NCI-H748 (cell line): ENCODE measurements at regions not wholly inside any gene's neighbourhood (a gene's known extent, or its start where the extent isn't known, plus 50 kb on each side); places are given as distances from the start of the nearest gene placed in this dataset.
"Not testable (repeated sequence)": the region's sequence is repeated elsewhere in the genome, so short reads cannot be mapped to it uniquely, and the experiment has no call there.

Experiments
- DNase-seq: peaks from one replicate; lab custom pipeline; 2025; ENCODE audit not compliant: unreplicated experiment; lab: John Stamatoyannopoulos, UW

GRCh38 chr1:232859216-232859615 lies 54.0 kb downstream of the MAP10 start:
- DNase-seq: no peak

- no peak for DNase-seq
Observed at GRCh38 chr1:232861107-232861506, 55.9 kb downstream of the MAP10 start.

GRCh38 chr1:232863544-232864275 lies 58.5 kb downstream of the MAP10 start:
- no peak for DNase-seq

GRCh38 chr1:232865102-232865931 lies 60.1 kb downstream of the MAP10 start:
- no peak for DNase-seq

GRCh38 chr1:232868793-232869491 lies 63.7 kb downstream of the MAP10 start:
- DNase-seq: peak; percentile 28

- DNase-seq: not testable (repeated sequence)
Observed at GRCh38 chr1:232871291-232871969, 66.2 kb downstream of the MAP10 start.

- no peak for DNase-seq
Observed at GRCh38 chr1:232872284-232872683, 67.1 kb downstream of the MAP10 start.

- DNase-seq: no peak
Observed at GRCh38 chr1:232872738-232873137, 67.5 kb downstream of the MAP10 start.

- DNase-seq: no peak
Observed at GRCh38 chr1:232873412-232873811, 68.2 kb downstream of the MAP10 start.

GRCh38 chr1:232873931-232874330 lies 68.7 kb downstream of the MAP10 start:
- no peak for DNase-seq

GRCh38 chr1:232875536-232875935 lies 70.3 kb downstream of the MAP10 start:
- DNase-seq: no peak

- no peak for DNase-seq
Observed at GRCh38 chr1:232876506-232877364, 71.5 kb downstream of the MAP10 start.

- no peak for DNase-seq
Observed at GRCh38 chr1:232877365-232878028, 72.3 kb downstream of the MAP10 start.

- no peak for DNase-seq
Observed at GRCh38 chr1:232878086-232878485, 72.3 kb upstream of the NTPCR start.

- peak; percentile 38 for DNase-seq
Observed at GRCh38 chr1:232880354-232880753, 70.1 kb upstream of the NTPCR start.

- no peak for DNase-seq
Observed at GRCh38 chr1:232883992-232884661, 66.3 kb upstream of the NTPCR start.

GRCh38 chr1:232886271-232886670 lies 64.1 kb upstream of the NTPCR start:
- no peak for DNase-seq

- DNase-seq: no peak
Observed at GRCh38 chr1:232890340-232890943, 60.0 kb upstream of the NTPCR start.

GRCh38 chr1:232891071-232891470 lies 59.3 kb upstream of the NTPCR start:
- DNase-seq: no peak
